ENCODE measurements at regions not wholly inside any gene's neighbourhood (a gene's known extent, or its start where the extent isn't known, plus 50 kb on each side); places are given as distances from the start of the nearest gene placed in this dataset.

GRCh38 chr14:47959740-47960139, 284.3 kb upstream of the MDGA2 start:
- TF ChIP-seq NFRKB (IDR thresholded peaks at IDR 0.05) (no peak), ELF4 (IDR thresholded peaks at IDR 0.05) (no peak), BHLHE40 (IDR thresholded peaks at IDR 0.05; ENCODE audit: borderline replicate concordance) (no peak), SUZ12 (IDR thresholded peaks at IDR 0.05) (no peak), FOXM1 (IDR thresholded peaks at IDR 0.05; ENCODE audit: borderline replicate concordance) (no peak)

Data from HEK293T (cell line).